ENCODE measurements at regions not wholly inside any gene's neighbourhood (a gene's known extent, or its start where the extent isn't known, plus 50 kb on each side); places are given as distances from the start of the nearest gene placed in this dataset.

GRCh38 chr5:61627531-61627930 lies 295.5 kb downstream of the ZSWIM6 start:
- DNase-seq (ENCODE audit: low spot score), result no peak
- TF ChIP-seq ZBTB33 (IDR thresholded peaks at IDR 0.05) (no peak), MAX (IDR thresholded peaks at IDR 0.05) (no peak), ATF3 (IDR thresholded peaks at IDR 0.05) (no peak), RAD21 (IDR thresholded peaks at IDR 0.05) (no peak), YY1 (IDR thresholded peaks at IDR 0.05) (no peak), HNF4A (conservative IDR thresholded peaks at IDR 0.05) (no peak), FOXA1 (IDR thresholded peaks at IDR 0.05) (no peak), HNF4G (IDR thresholded peaks at IDR 0.05) (no peak), NR2F2 (IDR thresholded peaks at IDR 0.05) (no peak), REST (IDR thresholded peaks at IDR 0.05) (no peak), EGR1 (IDR thresholded peaks at IDR 0.05; ENCODE audit: low read depth in 2 of 2) (no peak), SP1 (IDR thresholded peaks at IDR 0.05) (no peak)
- Histone ChIP-seq H3K4me1 (ENCODE audit: control insufficient read depth in 4 of 4, insufficient read depth in 4 of 4, low read length in 3 of 4) (peaks cover 0 to 12% (median 3%) of the 10 kb centered on the region in 4 donors), H3K4me3 (ENCODE audit: low read depth in 1 of 3, low read length in 3 of 3) (no peak overlapping the region), H3K27me3 (ENCODE audit: control insufficient read depth in 4 of 4, insufficient read depth in 4 of 4, low read length in 3 of 4) (no peaks in the 10 kb centered on the region), H3K9me3 (ENCODE audit: control insufficient read depth in 4 of 4, low read length in 3 of 4) (no peaks in the 10 kb centered on the region), H3K36me3 (ENCODE audit: control insufficient read depth in 4 of 4, insufficient read depth in 3 of 4, low read depth in 1 of 4, low read length in 3 of 4) (no peaks in the 10 kb centered on the region), H3K27ac (ENCODE audit: low read depth in 1 of 2, low read length in 2 of 2) (no peak overlapping the region), H3K9ac (ENCODE audit: low read depth in 1 of 2, low read length in 2 of 2) (no peak overlapping the region)
- WGBS, result 57% methylated on average over 2 of the region's 2 CpGs

GRCh38 chr5:61630908-61631307 lies 298.9 kb downstream of the ZSWIM6 start:
- 95% methylated on average over 2 of the region's 2 CpGs for WGBS

GRCh38 chr5:61631438-61631941 lies 299.4 kb downstream of the ZSWIM6 start:
- Histone ChIP-seq H3K4me1 (ENCODE audit: control insufficient read depth in 4 of 4, insufficient read depth in 4 of 4, low read length in 3 of 4) (no peaks in the 10 kb centered on the region), H3K9ac (ENCODE audit: low read depth in 1 of 2, low read length in 2 of 2) (no peak overlapping the region), H3K27ac (ENCODE audit: low read depth in 1 of 2, low read length in 2 of 2) (no peak overlapping the region), H3K27me3 (ENCODE audit: control insufficient read depth in 4 of 4, insufficient read depth in 4 of 4, low read length in 3 of 4) (no peaks in the 10 kb centered on the region), H3K36me3 (ENCODE audit: control insufficient read depth in 4 of 4, insufficient read depth in 3 of 4, low read depth in 1 of 4, low read length in 3 of 4) (no peaks in the 10 kb centered on the region), H3K4me3 (ENCODE audit: low read depth in 1 of 3, low read length in 3 of 3) (no peak overlapping the region), H3K9me3 (ENCODE audit: control insufficient read depth in 4 of 4, low read length in 3 of 4) (no peaks in the 10 kb centered on the region)
- no peak for TF ChIP-seq SP1 (IDR thresholded peaks at IDR 0.05)
- TF ChIP-seq FOXA2 (IDR thresholded peaks at IDR 0.05), result no peak
- TF ChIP-seq FOXA1 (IDR thresholded peaks at IDR 0.05), result no peak
- TF ChIP-seq HNF4G (IDR thresholded peaks at IDR 0.05), result no peak
- no peak for TF ChIP-seq TAF1 (conservative IDR thresholded peaks at IDR 0.05)
- TF ChIP-seq REST (IDR thresholded peaks at IDR 0.05), result no peak
- no peak for TF ChIP-seq JUND (IDR thresholded peaks at IDR 0.05)
- no peak for TF ChIP-seq MAX (IDR thresholded peaks at IDR 0.05)
- no peak for TF ChIP-seq ZBTB33 (IDR thresholded peaks at IDR 0.05)
- no peak for TF ChIP-seq NR2F2 (IDR thresholded peaks at IDR 0.05)
- 62% methylated on average over 11 of the region's 11 CpGs for WGBS
- DNase-seq (ENCODE audit: low spot score), result no peak

More at GRCh38 chr5:61630908-61631307, 298.9 kb downstream of the ZSWIM6 start:
- no peaks in the 10 kb centered on the region for H3K9me3 ChIP-seq (ENCODE audit: control insufficient read depth in 4 of 4, low read length in 3 of 4)
- H3K9ac ChIP-seq (ENCODE audit: low read depth in 1 of 2, low read length in 2 of 2), result no peak overlapping the region
- H3K36me3 ChIP-seq (ENCODE audit: control insufficient read depth in 4 of 4, insufficient read depth in 3 of 4, low read depth in 1 of 4, low read length in 3 of 4), result no peaks in the 10 kb centered on the region
- H3K4me3 ChIP-seq (ENCODE audit: low read depth in 1 of 3, low read length in 3 of 3), result no peak overlapping the region
- H3K27me3 ChIP-seq (ENCODE audit: control insufficient read depth in 4 of 4, insufficient read depth in 4 of 4, low read length in 3 of 4), result no peaks in the 10 kb centered on the region
- no peak overlapping the region for H3K27ac ChIP-seq (ENCODE audit: low read depth in 1 of 2, low read length in 2 of 2)
- DNase-seq (ENCODE audit: low spot score), result no peak
- TF ChIP-seq FOXA2 (IDR thresholded peaks at IDR 0.05), result no peak
- peaks cover 0 to 1% (median 0%) of the 10 kb centered on the region in 4 donors for H3K4me1 ChIP-seq (ENCODE audit: control insufficient read depth in 4 of 4, insufficient read depth in 4 of 4, low read length in 3 of 4)
